DMS53 treated with DMSO at 0.1 percent for 48 hours (cell line): ENCODE measurements at regions not wholly inside any gene's neighbourhood (a gene's known extent, or its start where the extent isn't known, plus 50 kb on each side); places are given as distances from the start of the nearest gene placed in this dataset.
A peak's percentile ranks its signal among the peaks of the same experiment; 100 is the strongest.

ENCODE experiments used
- DNase-seq: peaks from one replicate; lab custom pipeline; 2025; ENCODE audit not compliant: unreplicated experiment; lab: John Stamatoyannopoulos, UW

DNA sequence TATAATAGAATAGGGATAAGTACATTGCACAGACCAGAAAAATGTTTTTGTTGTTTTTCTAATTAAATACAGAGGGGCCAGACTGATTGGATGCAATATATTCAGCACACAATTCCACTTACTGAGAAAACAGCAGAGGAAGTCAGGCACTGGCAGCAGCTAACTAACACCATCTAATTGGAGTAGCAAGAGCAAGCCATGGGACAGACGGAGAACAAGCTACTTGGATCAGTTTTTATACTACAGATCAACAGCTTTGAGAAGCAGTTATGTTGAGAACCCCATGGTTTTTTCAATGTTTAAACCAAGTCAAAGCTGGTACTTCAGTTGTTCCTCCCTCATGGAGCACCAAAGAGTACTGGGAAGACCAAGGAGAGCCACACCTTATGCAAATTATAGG is 1249.4 kb downstream of the LRFN5 start:
- DNase-seq = no peak

GRCh38 chr14:42855085-42855484 is 1248.4 kb downstream of the LRFN5 start:
- DNase-seq = no peak

- no peak for DNase-seq
Measured at GRCh38 chr14:42854061-42854460, 1247.4 kb downstream of the LRFN5 start.

DNA sequence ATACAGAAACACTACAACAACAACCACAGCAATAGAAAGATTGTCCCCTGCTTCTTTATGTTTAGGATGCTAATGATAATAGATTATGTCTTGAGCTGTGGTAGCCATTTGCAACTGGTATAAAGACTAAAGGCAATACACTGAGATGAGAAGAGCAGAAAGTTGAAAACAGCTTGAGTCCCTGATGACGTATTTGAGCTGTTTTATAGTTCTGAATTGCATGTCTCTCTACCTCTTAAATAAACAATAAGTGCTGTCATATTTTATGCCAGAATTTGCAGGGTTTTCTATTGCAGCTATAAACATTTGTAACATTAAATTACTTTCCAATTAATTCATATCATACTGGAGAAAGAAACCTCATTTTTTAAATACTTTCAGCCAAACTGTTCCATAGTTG is 1242.0 kb downstream of the LRFN5 start:
- DNase-seq = no peak

- DNase-seq = no peak
Measured at GRCh38 chr14:42814817-42815216, 1208.1 kb downstream of the LRFN5 start.

DNA sequence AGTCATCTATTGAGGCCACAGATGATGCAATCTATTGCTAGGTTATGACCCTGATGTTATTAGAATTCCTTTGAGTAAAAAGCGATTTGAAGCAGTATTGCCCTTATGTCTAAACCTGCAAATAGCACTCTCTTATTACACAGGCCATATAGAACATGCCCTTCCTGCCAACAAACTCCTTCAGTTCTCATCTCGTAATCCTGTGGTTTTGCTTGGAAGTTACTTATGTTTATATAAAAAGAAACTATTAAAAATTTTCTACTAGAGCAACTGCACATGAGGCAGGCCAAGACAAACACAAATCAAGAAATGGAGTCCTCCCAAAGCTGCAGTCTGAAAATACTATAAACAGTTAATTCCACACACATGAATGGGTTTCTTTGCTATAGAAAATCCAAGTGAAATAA is 1200.2 kb downstream of the LRFN5 start:
- no peak for DNase-seq

DNA sequence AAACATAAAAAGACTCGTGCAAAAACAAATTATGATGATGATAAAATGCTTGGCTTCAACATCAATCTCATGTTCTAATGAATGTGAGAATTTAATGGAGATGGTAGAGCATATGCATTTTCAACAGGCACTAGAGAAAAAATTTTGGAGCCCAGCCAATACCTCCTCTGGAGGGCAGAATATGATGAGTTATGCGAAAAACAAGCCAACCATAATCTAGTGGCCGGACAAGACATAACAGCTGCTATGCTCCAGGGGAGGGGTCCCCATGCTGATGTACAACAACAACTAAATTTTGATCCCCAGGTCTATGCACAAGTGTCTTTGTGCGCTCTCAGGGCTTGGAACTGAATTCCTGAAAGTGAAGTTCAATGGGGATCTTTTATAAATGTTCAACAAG is 1197.5 kb downstream of the LRFN5 start:
- DNase-seq = no peak

DNA sequence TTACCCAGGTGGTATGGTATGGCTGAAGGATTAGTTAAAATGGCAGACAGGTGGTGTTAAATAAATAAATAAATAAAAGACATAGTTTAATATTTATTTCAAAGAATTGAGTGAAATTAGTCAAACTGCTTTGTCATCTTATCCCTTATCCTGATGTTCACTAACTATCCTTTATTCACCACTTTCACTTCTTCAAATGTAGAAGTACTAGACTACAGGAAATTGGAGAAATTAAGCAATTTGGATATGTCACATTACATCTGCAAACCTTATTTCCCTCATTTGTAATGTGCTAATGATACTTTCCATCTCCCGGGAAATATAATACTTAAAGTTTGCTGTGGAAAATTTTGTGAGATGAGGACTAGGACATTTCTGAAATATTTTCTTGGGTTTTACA is 1195.7 kb downstream of the LRFN5 start:
- DNase-seq = no peak

- DNase-seq = no peak
Measured at GRCh38 chr14:42792166-42792565, 1185.5 kb downstream of the LRFN5 start.

- DNase-seq = no peak
Measured at GRCh38 chr14:42782754-42783153, 1176.1 kb downstream of the LRFN5 start.

DNA sequence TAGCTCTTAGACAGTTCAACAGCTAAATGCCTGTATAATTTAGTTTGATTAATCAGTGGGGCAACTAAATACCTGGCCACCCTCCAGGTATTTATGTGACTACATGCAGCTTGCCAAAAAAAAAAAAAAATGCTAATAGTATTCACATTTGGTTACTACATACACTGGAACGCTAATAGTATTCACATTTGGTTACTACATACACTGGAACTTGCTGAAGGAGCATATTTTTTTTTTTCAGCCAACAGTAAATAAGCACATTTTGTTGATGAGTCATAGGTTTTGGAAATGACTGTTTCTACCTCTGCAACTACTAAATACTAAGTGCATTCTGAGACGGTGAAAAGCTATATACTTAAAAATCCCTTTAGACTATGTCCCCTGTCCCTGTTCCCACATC is 1172.3 kb downstream of the LRFN5 start:
- no peak for DNase-seq

GRCh38 chr14:42750771-42751170 is 1144.1 kb downstream of the LRFN5 start:
- no peak for DNase-seq

GRCh38 chr14:42742084-42742483 is 1135.4 kb downstream of the LRFN5 start:
- DNase-seq = no peak

DNA sequence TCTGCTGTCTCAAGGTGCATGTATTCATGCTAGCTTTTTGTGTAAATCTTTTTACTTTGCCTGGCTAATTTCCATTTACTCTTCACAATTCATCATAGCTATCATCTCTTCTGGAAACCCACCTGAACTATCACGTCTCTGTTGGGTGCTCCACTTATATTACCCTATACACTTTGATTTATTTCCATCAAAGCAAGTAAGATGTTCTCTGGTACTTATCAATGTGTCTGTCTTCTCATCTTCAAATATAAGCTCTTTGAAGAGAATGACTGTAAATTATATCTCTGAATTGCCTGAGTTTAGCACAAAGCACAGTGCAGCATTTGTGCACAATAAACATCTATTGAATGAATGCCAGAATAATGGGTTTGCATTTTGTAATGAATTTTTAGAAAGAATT is 1129.7 kb downstream of the LRFN5 start:
- no peak for DNase-seq

GRCh38 chr14:42734041-42734440 is 1127.4 kb downstream of the LRFN5 start:
- no peak for DNase-seq

DNA sequence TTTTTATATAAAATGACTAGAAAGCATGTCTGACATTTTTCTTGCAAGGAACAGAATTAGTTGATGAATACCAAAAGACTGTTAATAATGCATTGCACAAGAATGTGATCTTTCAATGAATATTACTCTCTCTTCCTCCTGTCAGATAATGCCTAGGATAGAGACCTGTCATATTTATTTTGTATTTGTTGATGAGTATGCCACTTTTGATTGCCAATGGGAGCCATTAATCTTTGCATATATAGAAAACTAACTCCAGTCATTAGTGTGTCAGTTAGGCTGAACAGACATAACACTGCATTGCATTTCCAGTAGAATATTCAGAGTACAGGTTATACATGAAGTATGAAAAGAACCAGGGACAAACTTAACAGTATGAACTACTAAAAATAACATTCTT is 1125.3 kb downstream of the LRFN5 start:
- DNase-seq = no peak

DNA sequence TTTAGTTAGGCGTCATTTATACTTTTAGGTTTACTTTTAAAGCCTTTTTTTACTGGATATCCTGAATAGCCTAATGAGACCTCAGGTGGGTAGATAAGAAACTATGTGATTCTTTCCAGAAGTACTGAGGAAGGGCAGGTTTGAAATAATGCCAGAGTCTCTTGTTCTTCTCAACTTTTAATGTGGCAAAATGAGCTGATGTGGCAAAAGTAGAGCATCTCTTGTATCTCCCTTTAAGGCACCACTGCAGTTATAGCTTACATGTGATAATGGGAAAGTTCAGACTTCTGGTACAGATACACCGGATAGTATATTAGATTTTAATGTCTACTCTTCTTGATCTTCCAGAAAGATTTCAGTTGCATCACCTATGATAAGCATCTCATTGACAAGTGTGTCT is 1124.8 kb downstream of the LRFN5 start:
- DNase-seq = no peak

DNA sequence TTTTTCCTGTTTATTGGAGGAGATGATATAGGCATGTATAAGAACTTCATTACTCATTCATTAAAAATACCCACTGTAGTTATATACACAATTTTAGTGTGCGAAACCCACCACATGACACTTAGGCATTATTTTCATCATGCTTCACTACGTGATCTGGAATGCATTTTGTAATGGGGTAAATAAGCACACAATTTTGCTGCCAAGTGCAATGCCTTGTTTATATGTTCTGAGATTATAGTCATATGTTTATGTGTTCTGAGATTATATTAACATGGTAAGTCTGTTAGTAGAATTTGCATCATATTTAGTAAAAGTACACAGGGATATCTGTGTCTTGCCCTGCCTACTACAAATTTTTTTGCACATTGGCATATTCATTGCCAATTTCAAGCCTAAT is 1123.0 kb downstream of the LRFN5 start:
- DNase-seq = no peak

DNA sequence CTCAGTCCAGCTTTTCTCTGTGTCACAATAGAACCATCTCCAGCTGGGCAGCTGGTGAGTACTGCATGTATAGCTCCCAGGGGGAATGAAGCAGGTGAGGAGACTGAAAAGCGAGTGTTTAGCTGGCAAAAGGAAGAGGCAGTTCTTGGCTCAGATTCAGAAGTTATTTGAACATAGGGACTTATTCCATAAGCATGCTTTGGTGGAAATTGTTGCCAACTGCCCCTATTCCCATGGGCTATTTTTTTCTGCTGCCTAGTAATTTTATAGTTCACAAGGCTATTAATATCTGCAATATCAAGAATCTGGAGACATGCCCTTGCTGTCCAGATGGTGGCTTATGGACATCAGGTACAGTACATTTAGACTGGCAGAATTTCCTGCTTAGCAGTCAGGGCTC is 1112.7 kb downstream of the LRFN5 start:
- DNase-seq = peak; percentile 12

- no peak for DNase-seq
Measured at GRCh38 chr14:42715316-42715715, 1108.6 kb downstream of the LRFN5 start.

- no peak for DNase-seq
Measured at GRCh38 chr14:42710071-42710470, 1103.4 kb downstream of the LRFN5 start.

GRCh38 chr14:42703501-42703900 is 1096.8 kb downstream of the LRFN5 start:
- DNase-seq = no peak

DNA sequence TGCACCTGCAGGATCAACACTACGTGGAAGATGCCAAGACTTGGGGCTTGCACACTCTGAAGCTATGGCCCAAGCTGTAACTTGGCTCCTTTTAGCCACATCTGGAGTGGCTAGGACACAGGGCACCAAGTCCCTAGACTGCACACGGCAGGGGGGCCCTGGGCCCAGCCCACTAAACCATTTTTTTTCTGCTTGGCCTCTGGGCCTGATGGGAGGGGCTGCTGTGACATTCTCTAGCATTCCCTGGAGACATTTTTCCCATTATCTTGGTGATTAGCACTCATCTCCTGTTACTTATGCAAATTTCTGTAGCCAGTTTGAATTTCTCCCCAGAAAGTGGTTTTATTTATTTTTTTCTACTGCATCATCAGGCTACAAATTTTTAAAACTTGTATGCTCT is 1080.7 kb downstream of the LRFN5 start:
- no peak for DNase-seq

GRCh38 chr14:42683707-42684106 is 1077.0 kb downstream of the LRFN5 start:
- DNase-seq = no peak
